MM.1S (cell line): ENCODE measurements at regions not wholly inside any gene's neighbourhood (a gene's known extent, or its start where the extent isn't known, plus 50 kb on each side); places are given as distances from the start of the nearest gene placed in this dataset.

Experiments
- DNase-seq: peaks from one replicate; pipeline ENCODE4 v3.0.0-alpha.2; 2015
- H2AFZ ChIP-seq: fragments of 300-600 bp; sonication (generic); 2 replicates; pipeline ENCODE4 v1.6.0; 2016; ENCODE audit warnings: antibody characterized with exemption, low read length
- H3F3A ChIP-seq: fragments of 300-600 bp; sonication (generic); 2 replicates; pipeline ENCODE4 v1.6.1; 2016; ENCODE audit warnings: mild to moderate bottlenecking, antibody characterized with exemption, low read length, moderate library complexity, mixed read lengths; ENCODE audit not compliant: insufficient read depth
- H3K27ac ChIP-seq: fragments of 300-600 bp; sonication (generic); 2 replicates; pipeline ENCODE4 v1.5.1; 2016; ENCODE audit warnings: mild to moderate bottlenecking, low read length
- H3K27me3 ChIP-seq: fragments of 300-600 bp; sonication (generic); replicated peaks from 2 replicates; pipeline ENCODE4 v1.6.0; 2016; ENCODE audit warnings: low read length; ENCODE audit not compliant: insufficient read depth
- H3K36me3 ChIP-seq: fragments of 300-600 bp; sonication (generic); replicated peaks from 2 replicates; pipeline ENCODE4 v1.6.1; 2016; ENCODE audit warnings: mild to moderate bottlenecking, low read length, mixed read lengths; ENCODE audit not compliant: insufficient read depth
- H3K4me1 ChIP-seq: fragments of 300-600 bp; sonication (generic); 2 replicates; pipeline ENCODE4 v1.6.1; 2016; ENCODE audit warnings: low read length, mixed read lengths
- H3K4me2 ChIP-seq: fragments of 300-600 bp; sonication (generic); 2 replicates; pipeline ENCODE4 v1.6.0; 2016; ENCODE audit warnings: low read depth, low read length
- H3K4me3 ChIP-seq: fragments of 300-600 bp; sonication (generic); 2 replicates; pipeline ENCODE4 v1.5.1; 2016; ENCODE audit warnings: low read length, mixed read lengths
- H3K79me2 ChIP-seq: fragments of 300-600 bp; sonication (generic); 2 replicates; pipeline ENCODE4 v1.6.1; 2016; ENCODE audit warnings: mixed run types, low read length, mixed read lengths
- H3K9ac ChIP-seq: fragments of 300-600 bp; sonication (generic); 2 replicates; pipeline ENCODE4 v1.6.1; 2016; ENCODE audit warnings: low read length, mixed read lengths
- H3K9me2 ChIP-seq: fragments of 300-600 bp; sonication (generic); replicated peaks from 2 replicates; pipeline ENCODE4 v1.6.1; 2016; ENCODE audit warnings: mild to moderate bottlenecking, low read length, mixed read lengths; ENCODE audit not compliant: insufficient read depth
- H3K9me3 ChIP-seq: fragments of 300-600 bp; sonication (generic); replicated peaks from 2 replicates; pipeline ENCODE4 v1.6.1; 2016; ENCODE audit warnings: mild to moderate bottlenecking, low read length, mixed read lengths; ENCODE audit not compliant: insufficient read depth
- H4K20me1 ChIP-seq: fragments of 300-600 bp; sonication (generic); 2 replicates; pipeline ENCODE4 v1.6.1; 2016; ENCODE audit warnings: mild to moderate bottlenecking, low read length, moderate library complexity, mixed read lengths; ENCODE audit not compliant: insufficient read depth
- CTCF ChIP-seq: fragments of 300-600 bp; sonication (generic); IDR thresholded peaks from 2 replicates; pipeline ENCODE4 v1.5.1; 2016; ENCODE audit warnings: antibody characterized with exemption, low read length, mixed read lengths
- EZH2 ChIP-seq: fragments of 300-600 bp; sonication (generic); optimal IDR thresholded peaks from 2 replicates; pipeline ENCODE3; 2017; ENCODE audit warnings: low read depth, mild to moderate bottlenecking, antibody characterized with exemption, low read length, mixed read lengths
- EZH2phosphoT487 ChIP-seq: fragments of 300-600 bp; sonication (generic); IDR thresholded peaks from 2 replicates; pipeline ENCODE4 v1.6.1; 2018; ENCODE audit warnings: antibody characterized with exemption, low read length

- Histone ChIP-seq H3K79me2 (no peaks in the 10 kb centered on the region), H3K9me3 (no peaks in the 10 kb centered on the region), H2AFZ (no peak overlapping the region), H3K4me3 (no peak overlapping the region), H3K36me3 (no peaks in the 10 kb centered on the region), H3K4me1 (no peaks in the 10 kb centered on the region), H3F3A (no peaks in the 10 kb centered on the region), H3K4me2 (no peak overlapping the region), H4K20me1 (no peaks in the 10 kb centered on the region), H3K27me3 (no peaks in the 10 kb centered on the region), H3K9me2 (no peaks in the 10 kb centered on the region), H3K9ac (no peak overlapping the region), H3K27ac (no peak overlapping the region)
- DNase-seq: no peak
- no peak for TF ChIP-seq EZH2
- TF ChIP-seq CTCF: no peak
- TF ChIP-seq EZH2phosphoT487: no peak
Measured at GRCh38 chr10:121032460-121032859, 181.3 kb downstream of the WDR11 start.

GRCh38 chr10:121033366-121033765, 182.2 kb downstream of the WDR11 start:
- H3K27ac ChIP-seq: no peak overlapping the region
- H3F3A ChIP-seq: no peaks in the 10 kb centered on the region
- H3K4me2 ChIP-seq: no peak overlapping the region
- H3K4me1 ChIP-seq: no peaks in the 10 kb centered on the region
- H3K4me3 ChIP-seq: no peak overlapping the region
- H3K36me3 ChIP-seq: no peaks in the 10 kb centered on the region
- no peaks in the 10 kb centered on the region for H4K20me1 ChIP-seq
- H3K27me3 ChIP-seq: no peaks in the 10 kb centered on the region
- no peaks in the 10 kb centered on the region for H3K79me2 ChIP-seq
- no peak for DNase-seq
- H3K9me2 ChIP-seq: no peaks in the 10 kb centered on the region
- TF ChIP-seq EZH2phosphoT487: no peak
- TF ChIP-seq EZH2: no peak
- TF ChIP-seq CTCF: no peak
- H2AFZ ChIP-seq: no peak overlapping the region
- H3K9ac ChIP-seq: no peak overlapping the region
- H3K9me3 ChIP-seq: no peaks in the 10 kb centered on the region

GRCh38 chr10:121036431-121036830, 185.3 kb downstream of the WDR11 start:
- Histone ChIP-seq H3K4me1 (no peaks in the 10 kb centered on the region), H3K27me3 (no peaks in the 10 kb centered on the region), H2AFZ (no peak overlapping the region), H3K4me3 (no peak overlapping the region), H3F3A (no peaks in the 10 kb centered on the region), H3K9ac (no peak overlapping the region), H3K9me2 (no peaks in the 10 kb centered on the region), H4K20me1 (no peaks in the 10 kb centered on the region), H3K4me2 (no peak overlapping the region), H3K9me3 (no peaks in the 10 kb centered on the region), H3K79me2 (no peaks in the 10 kb centered on the region), H3K36me3 (no peaks in the 10 kb centered on the region), H3K27ac (no peak overlapping the region)
- no peak for DNase-seq
- TF ChIP-seq EZH2phosphoT487 (no peak), EZH2 (no peak), CTCF (no peak)
